ENCODE measurements at regions not wholly inside any gene's neighbourhood (a gene's known extent, or its start where the extent isn't known, plus 50 kb on each side); places are given as distances from the start of the nearest gene placed in this dataset.

DNA sequence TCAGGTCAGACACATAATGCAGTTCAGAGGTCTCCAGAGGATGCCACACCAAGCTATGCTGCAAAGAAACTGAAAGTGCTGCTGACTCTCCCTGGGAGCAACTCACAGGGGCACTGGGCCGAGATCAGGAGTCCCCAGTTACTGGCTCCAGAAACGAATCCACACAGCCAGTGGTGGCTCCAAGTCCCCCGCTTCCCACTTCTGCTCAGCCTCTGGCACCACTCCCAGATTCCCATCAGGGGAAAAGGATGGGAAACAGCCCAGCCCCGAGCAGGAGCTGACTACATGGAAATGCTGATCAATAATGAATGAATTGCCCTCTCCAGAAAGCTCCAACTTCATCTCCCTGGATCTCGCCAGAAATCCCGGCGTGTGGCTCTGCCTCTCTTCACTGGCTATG, 62.3 kb upstream of the CDH5 start:
- Histone ChIP-seq H3K36me3 (ENCODE audit: insufficient read depth, low read length) (no peaks in the 10 kb centered on the region), H4K20me1 (ENCODE audit: insufficient read depth, low read length) (no peaks in the 10 kb centered on the region), H3K9me2 (ENCODE audit: insufficient read depth, low read length) (no peaks in the 10 kb centered on the region), H3K27ac (ENCODE audit: low read depth, low read length, poor library complexity, severe bottlenecking) (no peak overlapping the region), H2AFZ (ENCODE audit: low read length) (no peak overlapping the region), H3K4me2 (ENCODE audit: low read length) (no peak overlapping the region), H3K4me3 (ENCODE audit: low read depth, low read length, poor library complexity, severe bottlenecking) (no peak overlapping the region), H3K79me2 (ENCODE audit: insufficient read depth, low read depth, low read length) (no peaks in the 10 kb centered on the region), H3K4me1 (ENCODE audit: insufficient read depth, low read length, poor library complexity, severe bottlenecking) (no peaks in the 10 kb centered on the region), H3K9me3 (ENCODE audit: low read length) (no peaks in the 10 kb centered on the region)
- ChIA-PET POLR2A (no interaction called here), CTCF (ENCODE audit: unreplicated experiment) (no interaction called here)
- BruUV-seq (replicated peaks), result no TSS peak
- DNase-seq (ENCODE audit: low spot score), result no peak
- intact Hi-C loops (cut with micrococcal nuclease; ENCODE audit: unreplicated experiment), result no loop called here
- no peak for TF ChIP-seq EZH2phosphoT487 (IDR thresholded peaks at IDR 0.05; ENCODE audit: borderline replicate concordance, low read depth, low read length)
- TF ChIP-seq, protein P1, sequence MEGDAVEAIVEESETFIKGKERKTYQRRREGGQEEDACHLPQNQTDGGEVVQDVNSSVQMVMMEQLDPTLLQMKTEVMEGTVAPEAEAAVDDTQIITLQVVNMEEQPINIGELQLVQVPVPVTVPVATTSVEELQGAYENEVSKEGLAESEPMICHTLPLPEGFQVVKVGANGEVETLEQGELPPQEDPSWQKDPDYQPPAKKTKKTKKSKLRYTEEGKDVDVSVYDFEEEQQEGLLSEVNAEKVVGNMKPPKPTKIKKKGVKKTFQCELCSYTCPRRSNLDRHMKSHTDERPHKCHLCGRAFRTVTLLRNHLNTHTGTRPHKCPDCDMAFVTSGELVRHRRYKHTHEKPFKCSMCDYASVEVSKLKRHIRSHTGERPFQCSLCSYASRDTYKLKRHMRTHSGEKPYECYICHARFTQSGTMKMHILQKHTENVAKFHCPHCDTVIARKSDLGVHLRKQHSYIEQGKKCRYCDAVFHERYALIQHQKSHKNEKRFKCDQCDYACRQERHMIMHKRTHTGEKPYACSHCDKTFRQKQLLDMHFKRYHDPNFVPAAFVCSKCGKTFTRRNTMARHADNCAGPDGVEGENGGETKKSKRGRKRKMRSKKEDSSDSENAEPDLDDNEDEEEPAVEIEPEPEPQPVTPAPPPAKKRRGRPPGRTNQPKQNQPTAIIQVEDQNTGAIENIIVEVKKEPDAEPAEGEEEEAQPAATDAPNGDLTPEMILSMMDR (conservative IDR thresholded peaks at IDR 0.05; ENCODE audit: low read length), result no peak

DNA sequence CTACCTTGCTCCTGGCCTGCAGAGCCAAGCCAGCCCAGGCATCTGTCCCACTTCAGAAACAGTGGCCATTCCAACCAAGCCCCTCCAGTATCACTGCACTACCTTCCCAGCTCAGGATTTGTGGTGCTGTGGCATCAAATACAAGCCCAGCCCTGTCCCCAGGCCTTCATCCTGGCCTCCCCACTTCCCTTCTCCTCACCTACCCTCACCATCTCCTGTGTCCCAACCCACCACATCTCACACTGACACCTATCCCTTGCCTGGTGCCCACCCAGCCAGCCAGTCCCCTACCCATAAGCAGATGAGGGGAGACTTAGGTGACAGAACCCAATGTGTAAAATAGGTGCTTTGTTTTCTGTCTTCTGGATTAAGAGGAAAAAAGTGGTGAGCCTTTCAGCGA, 66.0 kb upstream of the CDH5 start:
- Histone ChIP-seq H3K9me3 (ENCODE audit: low read length) (no peaks in the 10 kb centered on the region), H3K4me3 (ENCODE audit: low read depth, low read length, poor library complexity, severe bottlenecking) (no peak overlapping the region), H3K27ac (ENCODE audit: low read depth, low read length, poor library complexity, severe bottlenecking) (no peak overlapping the region), H2AFZ (ENCODE audit: low read length) (no peak overlapping the region), H4K20me1 (ENCODE audit: insufficient read depth, low read length) (no peaks in the 10 kb centered on the region), H3K4me2 (ENCODE audit: low read length) (no peak overlapping the region), H3K9me2 (ENCODE audit: insufficient read depth, low read length) (no peaks in the 10 kb centered on the region), H3K36me3 (ENCODE audit: insufficient read depth, low read length) (no peaks in the 10 kb centered on the region), H3K79me2 (ENCODE audit: insufficient read depth, low read depth, low read length) (no peaks in the 10 kb centered on the region), H3K4me1 (ENCODE audit: insufficient read depth, low read length, poor library complexity, severe bottlenecking) (no peaks in the 10 kb centered on the region)
- CTCF ChIA-PET (ENCODE audit: unreplicated experiment), result no interaction called here
- POLR2A ChIA-PET, result no interaction called here
- DNase-seq (ENCODE audit: low spot score), result no peak
- no peak for TF ChIP-seq EZH2phosphoT487 (IDR thresholded peaks at IDR 0.05; ENCODE audit: borderline replicate concordance, low read depth, low read length)
- TF ChIP-seq, protein P1 (conservative IDR thresholded peaks at IDR 0.05; ENCODE audit: low read length), result no peak
- BruUV-seq (replicated peaks), result no TSS peak
- intact Hi-C loops (cut with micrococcal nuclease; ENCODE audit: unreplicated experiment), result no loop called here

DNA sequence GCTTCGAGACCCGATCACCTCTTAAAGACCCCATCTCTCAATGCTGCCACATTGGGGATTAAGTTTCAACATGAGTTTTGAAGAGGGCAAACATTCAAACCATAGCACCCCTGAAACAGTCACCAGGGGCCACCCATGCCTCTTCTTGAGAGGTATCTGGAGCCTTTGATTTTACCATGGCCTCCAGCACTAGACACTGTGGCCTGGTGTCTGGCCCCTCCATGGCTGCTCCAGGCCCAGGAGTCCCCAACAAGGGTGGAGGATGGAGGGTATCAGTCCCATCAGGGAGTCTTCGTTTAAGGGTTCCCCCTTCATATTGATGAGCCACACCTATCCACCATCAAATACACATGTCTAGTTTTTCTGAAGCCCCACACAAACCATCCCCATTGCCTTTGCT, 66.5 kb upstream of the CDH5 start:
- Histone ChIP-seq H3K9me2 (ENCODE audit: insufficient read depth, low read length) (no peaks in the 10 kb centered on the region), H4K20me1 (ENCODE audit: insufficient read depth, low read length) (no peaks in the 10 kb centered on the region), H3K4me1 (ENCODE audit: insufficient read depth, low read length, poor library complexity, severe bottlenecking) (no peaks in the 10 kb centered on the region), H3K4me2 (ENCODE audit: low read length) (no peak overlapping the region), H3K4me3 (ENCODE audit: low read depth, low read length, poor library complexity, severe bottlenecking) (no peak overlapping the region), H3K36me3 (ENCODE audit: insufficient read depth, low read length) (no peaks in the 10 kb centered on the region), H2AFZ (ENCODE audit: low read length) (no peak overlapping the region), H3K9me3 (ENCODE audit: low read length) (no peaks in the 10 kb centered on the region), H3K79me2 (ENCODE audit: insufficient read depth, low read depth, low read length) (no peaks in the 10 kb centered on the region), H3K27ac (ENCODE audit: low read depth, low read length, poor library complexity, severe bottlenecking) (no peak overlapping the region)
- TF ChIP-seq, protein P1 (conservative IDR thresholded peaks at IDR 0.05; ENCODE audit: low read length), result no peak
- TF ChIP-seq EZH2phosphoT487 (IDR thresholded peaks at IDR 0.05; ENCODE audit: borderline replicate concordance, low read depth, low read length), result no peak
- ChIA-PET CTCF (ENCODE audit: unreplicated experiment) (no interaction called here), POLR2A (no interaction called here)
- intact Hi-C loops (cut with micrococcal nuclease; ENCODE audit: unreplicated experiment), result no loop called here
- no peak for DNase-seq (ENCODE audit: low spot score)
- no TSS peak for BruUV-seq (replicated peaks)
